ENCODE measurements at regions not wholly inside any gene's neighbourhood (a gene's known extent, or its start where the extent isn't known, plus 50 kb on each side); places are given as distances from the start of the nearest gene placed in this dataset.
"Not testable (repeated sequence)": the region's sequence is repeated elsewhere in the genome, so short reads cannot be mapped to it uniquely, and the experiment has no call there.

DNA sequence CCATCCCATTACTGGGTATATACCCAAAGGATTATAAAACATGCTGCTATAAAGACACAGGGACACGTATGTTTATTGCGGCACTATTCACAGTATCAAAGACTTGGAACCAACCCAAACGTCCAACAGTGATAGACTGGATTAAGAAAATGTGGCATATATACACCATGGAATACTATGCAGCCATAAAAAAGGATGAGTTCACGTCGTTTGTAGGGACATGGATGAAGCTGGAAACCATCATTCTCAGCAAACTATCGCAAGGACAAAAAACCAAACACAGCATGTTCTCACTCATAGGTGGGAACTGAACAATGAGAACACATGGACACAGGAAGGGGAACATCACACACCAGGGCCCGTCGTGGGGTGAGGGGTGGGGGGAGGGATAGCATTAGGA is 106.1 kb downstream of the CHD1L start:
- not testable (repeated sequence) for H3K27me3 ChIP-seq (replicated peaks; ENCODE audit: control insufficient read depth, insufficient read depth, low read length); H3K4me3 ChIP-seq (replicated peaks; ENCODE audit: low read depth, low read length); DNase-seq (ENCODE audit: extremely low read depth, insufficient read length); H3K36me3 ChIP-seq (ENCODE audit: control insufficient read depth, insufficient read depth, low read length)

DNA sequence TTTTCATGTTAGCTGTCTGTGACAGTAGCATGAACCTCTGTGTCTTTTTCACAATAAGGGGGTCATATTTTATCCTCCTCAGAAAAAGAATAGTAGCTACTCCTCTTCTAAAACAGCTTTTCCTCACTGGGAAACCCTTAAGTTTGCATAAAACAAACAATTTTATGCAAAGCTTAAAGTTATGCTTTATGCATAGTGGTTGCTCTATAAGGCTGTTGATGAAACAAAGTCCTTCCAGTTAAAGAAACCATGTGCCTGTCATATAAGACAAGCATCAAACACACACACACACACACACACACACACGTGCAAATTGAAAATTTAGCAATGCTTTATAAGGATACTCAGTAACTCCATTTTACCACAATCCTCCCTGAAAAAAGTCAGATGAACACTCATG is 107.0 kb downstream of the CHD1L start:
- no peaks in the 10 kb centered on the region for H3K36me3 ChIP-seq (ENCODE audit: control insufficient read depth, insufficient read depth, low read length)
- TF ChIP-seq, protein P1, sequence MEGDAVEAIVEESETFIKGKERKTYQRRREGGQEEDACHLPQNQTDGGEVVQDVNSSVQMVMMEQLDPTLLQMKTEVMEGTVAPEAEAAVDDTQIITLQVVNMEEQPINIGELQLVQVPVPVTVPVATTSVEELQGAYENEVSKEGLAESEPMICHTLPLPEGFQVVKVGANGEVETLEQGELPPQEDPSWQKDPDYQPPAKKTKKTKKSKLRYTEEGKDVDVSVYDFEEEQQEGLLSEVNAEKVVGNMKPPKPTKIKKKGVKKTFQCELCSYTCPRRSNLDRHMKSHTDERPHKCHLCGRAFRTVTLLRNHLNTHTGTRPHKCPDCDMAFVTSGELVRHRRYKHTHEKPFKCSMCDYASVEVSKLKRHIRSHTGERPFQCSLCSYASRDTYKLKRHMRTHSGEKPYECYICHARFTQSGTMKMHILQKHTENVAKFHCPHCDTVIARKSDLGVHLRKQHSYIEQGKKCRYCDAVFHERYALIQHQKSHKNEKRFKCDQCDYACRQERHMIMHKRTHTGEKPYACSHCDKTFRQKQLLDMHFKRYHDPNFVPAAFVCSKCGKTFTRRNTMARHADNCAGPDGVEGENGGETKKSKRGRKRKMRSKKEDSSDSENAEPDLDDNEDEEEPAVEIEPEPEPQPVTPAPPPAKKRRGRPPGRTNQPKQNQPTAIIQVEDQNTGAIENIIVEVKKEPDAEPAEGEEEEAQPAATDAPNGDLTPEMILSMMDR (IDR thresholded peaks at IDR 0.05; ENCODE audit: insufficient read depth, low read length, poor library complexity, severe bottlenecking): no peak
- DNase-seq (ENCODE audit: extremely low read depth, insufficient read length): no peak
- no peaks in the 10 kb centered on the region for H3K27me3 ChIP-seq (replicated peaks; ENCODE audit: control insufficient read depth, insufficient read depth, low read length)
- no peak overlapping the region for H3K4me3 ChIP-seq (replicated peaks; ENCODE audit: low read depth, low read length)

DNA sequence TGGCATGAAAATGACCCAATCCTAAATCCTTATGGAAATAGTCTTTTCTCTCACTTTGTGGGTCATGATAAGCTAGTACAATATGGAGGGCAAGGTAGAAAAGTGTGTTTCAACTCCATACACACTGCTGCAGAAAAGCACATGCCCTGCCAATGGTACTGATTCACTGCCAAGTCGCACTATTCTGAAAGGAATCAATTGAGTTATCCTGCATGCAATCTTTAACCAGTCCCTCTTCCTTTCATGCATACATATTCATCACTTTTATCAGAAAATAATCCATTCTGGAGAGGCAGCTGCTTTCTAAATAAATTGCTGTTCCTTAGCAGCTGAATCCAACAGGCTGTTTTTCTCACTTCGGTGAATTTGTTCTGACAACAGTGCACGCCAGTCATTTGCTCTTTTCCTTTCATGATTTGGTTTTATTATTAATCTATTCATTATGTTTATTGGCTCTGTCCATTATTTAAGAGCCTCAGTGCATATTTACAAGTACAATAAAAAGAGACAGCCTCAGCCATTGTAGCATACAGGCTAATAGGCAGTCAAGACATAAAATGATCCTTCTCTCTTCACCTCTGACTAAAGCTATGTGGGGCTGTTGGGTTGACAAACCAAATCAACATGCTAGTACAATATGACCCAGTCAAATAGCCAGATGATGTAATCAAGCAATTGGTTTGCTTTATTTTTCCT is 108.8 kb downstream of the CHD1L start:
- TF ChIP-seq, protein P1 (IDR thresholded peaks at IDR 0.05; ENCODE audit: insufficient read depth, low read length, poor library complexity, severe bottlenecking): no peak
- H3K36me3 ChIP-seq (ENCODE audit: control insufficient read depth, insufficient read depth, low read length): no peaks in the 10 kb centered on the region
- no peak for DNase-seq (ENCODE audit: extremely low read depth, insufficient read length)
- no peak overlapping the region for H3K4me3 ChIP-seq (replicated peaks; ENCODE audit: low read depth, low read length)
- H3K27me3 ChIP-seq (replicated peaks; ENCODE audit: control insufficient read depth, insufficient read depth, low read length): no peaks in the 10 kb centered on the region

DNA sequence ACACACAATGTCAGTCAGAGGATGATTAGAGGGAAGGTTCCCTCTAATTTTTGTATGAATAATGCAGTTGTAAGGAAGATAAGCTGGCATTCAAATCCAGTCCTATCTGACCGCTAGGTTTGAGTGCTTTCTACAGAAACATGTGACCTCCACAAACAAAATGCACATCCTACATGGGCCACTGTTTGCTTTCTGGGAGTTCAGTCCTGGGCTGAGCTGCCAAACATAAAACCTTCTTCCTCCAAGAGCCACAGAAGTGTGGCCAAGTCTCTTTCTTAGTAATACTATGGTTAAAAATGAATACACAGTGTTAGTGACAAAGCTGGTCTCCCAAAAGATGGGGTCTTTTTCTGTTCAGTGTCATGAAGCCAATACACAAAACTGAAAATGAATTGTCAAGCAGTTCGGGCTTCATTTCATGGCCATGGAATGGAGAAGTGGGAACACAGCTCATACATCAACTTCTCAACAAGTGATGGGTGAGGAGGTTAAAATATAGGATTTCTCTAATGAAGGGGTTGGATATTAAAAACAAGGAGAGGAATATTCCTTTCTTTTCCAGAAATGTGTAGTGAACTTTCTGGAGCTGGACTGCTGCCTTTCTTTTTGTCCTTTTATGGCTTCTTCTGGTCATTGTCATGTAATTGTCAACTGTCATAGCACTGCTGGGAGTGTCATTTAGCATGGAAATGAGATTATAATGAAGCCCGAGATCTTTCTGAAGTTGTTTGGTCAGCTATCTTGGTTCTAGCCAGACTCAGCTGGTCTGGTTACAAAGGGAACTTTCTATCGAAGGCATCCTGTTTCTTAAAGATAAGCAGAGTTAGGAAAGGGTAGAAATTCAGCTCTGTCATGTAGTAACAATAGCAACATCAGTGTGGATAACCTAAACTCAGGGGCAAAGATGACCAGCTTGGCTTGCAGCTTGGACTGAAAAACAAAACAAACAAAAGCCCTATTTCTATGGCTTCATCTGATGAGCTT is 135.1 kb downstream of the CHD1L start:
- Histone ChIP-seq H3K4me3 (replicated peaks; ENCODE audit: low read depth, low read length) (no peak overlapping the region), H3K27me3 (replicated peaks; ENCODE audit: control insufficient read depth, insufficient read depth, low read length) (no peaks in the 10 kb centered on the region), H3K36me3 (ENCODE audit: control insufficient read depth, insufficient read depth, low read length) (no peaks in the 10 kb centered on the region)
- TF ChIP-seq, protein P1 (IDR thresholded peaks at IDR 0.05; ENCODE audit: insufficient read depth, low read length, poor library complexity, severe bottlenecking): no peak
- no peak for DNase-seq (ENCODE audit: extremely low read depth, insufficient read length)

DNA sequence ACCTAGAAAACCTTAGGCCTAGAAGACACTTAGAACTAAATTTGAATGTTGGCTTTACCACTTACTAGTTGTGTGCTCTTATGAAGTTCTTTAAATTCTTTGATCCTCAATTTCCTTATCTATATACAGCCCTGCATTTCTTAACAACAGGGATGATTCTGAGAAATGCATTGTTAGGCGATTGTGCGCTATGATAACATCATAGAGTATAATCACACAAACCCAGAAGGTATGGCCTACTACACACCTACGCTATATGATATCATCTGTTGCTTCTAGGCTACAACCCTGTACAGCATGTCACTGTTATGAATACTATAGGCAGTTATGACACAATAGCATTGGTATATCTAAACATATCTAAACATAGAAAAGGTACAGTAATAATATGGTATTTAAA is 137.4 kb downstream of the CHD1L start:
- TF ChIP-seq, protein P1 (IDR thresholded peaks at IDR 0.05; ENCODE audit: insufficient read depth, low read length, poor library complexity, severe bottlenecking): no peak
- no peak for DNase-seq (ENCODE audit: extremely low read depth, insufficient read length)
- Histone ChIP-seq H3K4me3 (replicated peaks; ENCODE audit: low read depth, low read length) (no peak overlapping the region), H3K27me3 (replicated peaks; ENCODE audit: control insufficient read depth, insufficient read depth, low read length) (no peaks in the 10 kb centered on the region), H3K36me3 (ENCODE audit: control insufficient read depth, insufficient read depth, low read length) (no peaks in the 10 kb centered on the region)

DNA sequence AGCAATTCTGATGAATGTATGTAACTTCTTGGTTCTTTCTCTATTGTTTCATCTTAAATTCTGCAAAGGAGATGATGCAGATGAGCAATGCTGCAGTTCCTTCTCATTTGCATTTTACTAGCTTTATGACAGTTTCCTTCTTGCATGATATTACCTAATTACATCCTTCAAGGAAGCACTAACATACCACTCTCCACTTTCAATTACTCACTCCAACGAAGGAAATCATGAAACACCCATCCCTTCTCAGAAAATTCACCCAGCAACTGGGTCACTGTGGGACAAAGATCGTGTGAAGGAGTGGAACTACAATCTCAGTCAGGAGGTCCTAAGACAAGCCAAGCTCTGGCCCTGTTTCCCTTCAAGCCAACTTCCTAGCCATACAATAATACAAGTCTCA is 142.3 kb downstream of the CHD1L start:
- TF ChIP-seq, protein P1 (IDR thresholded peaks at IDR 0.05; ENCODE audit: insufficient read depth, low read length, poor library complexity, severe bottlenecking): no peak
- H3K36me3 ChIP-seq (ENCODE audit: control insufficient read depth, insufficient read depth, low read length): no peaks in the 10 kb centered on the region
- no peaks in the 10 kb centered on the region for H3K27me3 ChIP-seq (replicated peaks; ENCODE audit: control insufficient read depth, insufficient read depth, low read length)
- no peak overlapping the region for H3K4me3 ChIP-seq (replicated peaks; ENCODE audit: low read depth, low read length)
- DNase-seq (ENCODE audit: extremely low read depth, insufficient read length): no peak

Data from GM06990 (cell line).